HG02571 (cell line): ENCODE measurements at regions not wholly inside any gene's neighbourhood (a gene's known extent, or its start where the extent isn't known, plus 50 kb on each side); places are given as distances from the start of the nearest gene placed in this dataset.

Experiments used
- ATAC-seq: cut with Tn5 transposase; IDR thresholded peaks from one replicate; pipeline ENCODE4 v1.9.1; 2021; ENCODE audit warnings: mild to moderate bottlenecking, moderate library complexity; ENCODE audit not compliant: unreplicated experiment

- no peak for ATAC-seq
These were observed 172.8 kb downstream of the PTGER3 start for GRCh38 chr1:70874818-70875217.

- no peak for ATAC-seq
These were observed 170.3 kb downstream of the PTGER3 start for GRCh38 chr1:70877343-70877742.

GRCh38 chr1:70887936-70888335 lies 159.7 kb downstream of the PTGER3 start:
- no peak for ATAC-seq

GRCh38 chr1:70888722-70889121 lies 158.9 kb downstream of the PTGER3 start:
- no peak for ATAC-seq

- no peak for ATAC-seq
These were observed 157.2 kb downstream of the PTGER3 start for GRCh38 chr1:70890408-70890807.

GRCh38 chr1:70891051-70891843 lies 156.4 kb downstream of the PTGER3 start:
- ATAC-seq = no peak

- ATAC-seq = no peak
These were observed 155.5 kb downstream of the PTGER3 start for GRCh38 chr1:70892140-70892539.

GRCh38 chr1:70892930-70893329 lies 154.7 kb downstream of the PTGER3 start:
- ATAC-seq = no peak

- ATAC-seq = no peak
These were observed 154.2 kb downstream of the PTGER3 start for GRCh38 chr1:70893381-70893780.

GRCh38 chr1:70895531-70895930 lies 152.1 kb downstream of the PTGER3 start:
- ATAC-seq = no peak

- no peak for ATAC-seq
These were observed 151.4 kb downstream of the PTGER3 start for GRCh38 chr1:70896224-70896623.

GRCh38 chr1:70897273-70897672 lies 150.3 kb downstream of the PTGER3 start:
- ATAC-seq = no peak

- ATAC-seq = no peak
These were observed 147.9 kb downstream of the PTGER3 start for GRCh38 chr1:70899735-70900134.

GRCh38 chr1:70902211-70902610 lies 145.4 kb downstream of the PTGER3 start:
- no peak for ATAC-seq

GRCh38 chr1:70906800-70907199 lies 140.8 kb downstream of the PTGER3 start:
- no peak for ATAC-seq

- ATAC-seq = no peak
These were observed 139.9 kb downstream of the PTGER3 start for GRCh38 chr1:70907563-70908310.

- ATAC-seq = no peak
These were observed 138.3 kb downstream of the PTGER3 start for GRCh38 chr1:70909262-70909822.

GRCh38 chr1:70910013-70910412 lies 137.6 kb downstream of the PTGER3 start:
- peak; percentile 58 for ATAC-seq

- ATAC-seq = no peak
These were observed 135.8 kb downstream of the PTGER3 start for GRCh38 chr1:70911861-70912260.

- ATAC-seq = no peak
These were observed 133.4 kb downstream of the PTGER3 start for GRCh38 chr1:70914224-70914623.

GRCh38 chr1:70915258-70916033 lies 132.2 kb downstream of the PTGER3 start:
- no peak for ATAC-seq
